Peyer's patch (tissue), 4 donors: ENCODE measurements at regions not wholly inside any gene's neighbourhood (a gene's known extent, or its start where the extent isn't known, plus 50 kb on each side); places are given as distances from the start of the nearest gene placed in this dataset.

Experiments used
- POLR2A ChIP-seq, 2 donors: fragments of 450-650 bp; IDR thresholded peaks; one replicate each; pipeline ENCODE4 v1.5.1; 2017; ENCODE audit warnings: antibody characterized with exemption in 2 of 2, mild to moderate bottlenecking in 2 of 2, moderate library complexity in 2 of 2
- TF ChIP-seq, protein P1 (sequence below), 6 experiments: fragments of 450-650 bp in 4 of 6; fragments of 200-600 bp in 2 of 6; sonication (generic) in 1 of 6; IDR thresholded peaks; one replicate each; pipeline ENCODE4 v1.5.1; 2017 to 2019; ENCODE audit warnings: antibody characterized with exemption in 6 of 6, mild to moderate bottlenecking in 3 of 6, moderate library complexity in 1 of 6

DNA sequence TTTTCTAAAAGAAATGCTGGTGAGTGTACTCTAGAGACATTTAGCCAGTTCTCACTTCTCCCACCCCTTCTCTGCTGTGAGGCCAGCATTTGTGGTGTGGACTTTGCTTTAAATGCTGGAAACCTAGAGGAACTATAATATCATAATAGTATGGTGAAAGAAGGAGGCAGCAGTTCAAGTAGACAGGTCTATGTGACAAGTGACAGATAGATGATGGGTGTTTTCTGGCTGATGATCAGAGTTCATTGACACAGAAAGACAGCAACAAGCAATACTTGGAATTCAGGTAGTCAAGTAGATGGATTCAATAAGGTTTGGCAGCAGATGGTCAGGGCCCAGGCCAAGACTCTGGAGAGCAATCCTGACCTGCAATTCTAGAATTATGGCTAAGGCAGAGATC, 317.5 kb downstream of the PCDH7 start:
- TF ChIP-seq, protein P1, sequence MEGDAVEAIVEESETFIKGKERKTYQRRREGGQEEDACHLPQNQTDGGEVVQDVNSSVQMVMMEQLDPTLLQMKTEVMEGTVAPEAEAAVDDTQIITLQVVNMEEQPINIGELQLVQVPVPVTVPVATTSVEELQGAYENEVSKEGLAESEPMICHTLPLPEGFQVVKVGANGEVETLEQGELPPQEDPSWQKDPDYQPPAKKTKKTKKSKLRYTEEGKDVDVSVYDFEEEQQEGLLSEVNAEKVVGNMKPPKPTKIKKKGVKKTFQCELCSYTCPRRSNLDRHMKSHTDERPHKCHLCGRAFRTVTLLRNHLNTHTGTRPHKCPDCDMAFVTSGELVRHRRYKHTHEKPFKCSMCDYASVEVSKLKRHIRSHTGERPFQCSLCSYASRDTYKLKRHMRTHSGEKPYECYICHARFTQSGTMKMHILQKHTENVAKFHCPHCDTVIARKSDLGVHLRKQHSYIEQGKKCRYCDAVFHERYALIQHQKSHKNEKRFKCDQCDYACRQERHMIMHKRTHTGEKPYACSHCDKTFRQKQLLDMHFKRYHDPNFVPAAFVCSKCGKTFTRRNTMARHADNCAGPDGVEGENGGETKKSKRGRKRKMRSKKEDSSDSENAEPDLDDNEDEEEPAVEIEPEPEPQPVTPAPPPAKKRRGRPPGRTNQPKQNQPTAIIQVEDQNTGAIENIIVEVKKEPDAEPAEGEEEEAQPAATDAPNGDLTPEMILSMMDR (IDR thresholded peaks at IDR 0.05) = no peak
- TF ChIP-seq POLR2A (IDR thresholded peaks at IDR 0.05) = no peak
